Astrocyte of the spinal cord (primary cell): ENCODE measurements at regions not wholly inside any gene's neighbourhood (a gene's known extent, or its start where the extent isn't known, plus 50 kb on each side); places are given as distances from the start of the nearest gene placed in this dataset.
A peak's percentile ranks its signal among the peaks of the same experiment; 100 is the strongest.

ENCODE experiments used
- DNase-seq: peaks from one replicate; pipeline ENCODE4 v3.0.0; 2011; ENCODE audit warnings: low read depth, low spot score
- H3K4me3 ChIP-seq: 2 replicates; pipeline ENCODE4 v1.5.1; 2011; ENCODE audit warnings: low read depth, mild to moderate bottlenecking, low read length, moderate library complexity
- CTCF ChIP-seq: IDR thresholded peaks from 2 replicates; pipeline ENCODE4 v1.5.1; 2012; ENCODE audit warnings: low read depth, mild to moderate bottlenecking, low read length, inconsistent platforms
- in situ Hi-C: cut with HindIII; loops from 2 replicates; pipeline ENCODE4 v1.10.0; 2017; ENCODE audit warnings: low sequenced_read_pairs

- no peak for DNase-seq
- in situ Hi-C loops, result no loop called here
- no peak for TF ChIP-seq CTCF
Observed at GRCh38 chr4:56745042-56745441, 63.9 kb upstream of the HOPX start.

GRCh38 chr4:56744030-56744429, 62.9 kb upstream of the HOPX start:
- no peak for TF ChIP-seq CTCF
- DNase-seq, result no peak
- H3K4me3 ChIP-seq, result no peak overlapping the region
- in situ Hi-C loops, result no loop called here

More at GRCh38 chr4:56745042-56745441, 63.9 kb upstream of the HOPX start:
- no peak overlapping the region for H3K4me3 ChIP-seq

GRCh38 chr4:56743550-56743949, 62.5 kb upstream of the HOPX start:
- in situ Hi-C loops, result no loop called here
- no peak overlapping the region for H3K4me3 ChIP-seq
- DNase-seq, result no peak
- TF ChIP-seq CTCF, result no peak

- no peak for TF ChIP-seq CTCF
- H3K4me3 ChIP-seq, result no peak overlapping the region
- in situ Hi-C loops, result no loop called here
- peak; percentile 70 for DNase-seq
Observed at GRCh38 chr4:56742080-56742871, 61.2 kb upstream of the HOPX start.

GRCh38 chr4:56741595-56741994, 60.5 kb upstream of the HOPX start:
- H3K4me3 ChIP-seq, result no peak overlapping the region
- in situ Hi-C loops, result no loop called here

GRCh38 chr4:56739066-56739777, 58.1 kb upstream of the HOPX start:
- H3K4me3 ChIP-seq, result no peak overlapping the region
- TF ChIP-seq CTCF, result no peak
- peak; percentile 35 for DNase-seq
- in situ Hi-C loops, result no loop called here

More at GRCh38 chr4:56741595-56741994, 60.5 kb upstream of the HOPX start:
- TF ChIP-seq CTCF, result no peak
- no peak for DNase-seq
